SK-N-SH (cell line): ENCODE measurements at regions not wholly inside any gene's neighbourhood (a gene's known extent, or its start where the extent isn't known, plus 50 kb on each side); places are given as distances from the start of the nearest gene placed in this dataset.

Experiments
- CTCF ChIA-PET: fragments of 300-600, 350-600 bp; formaldehyde crosslinking; extraction: SDS; loops from one replicate; lab custom pipeline; 2021; lab: Yijun Ruan, JAX
- POLR2A ChIA-PET: fragments of 350-600 bp; sonication (Branson Sonifier 250); formaldehyde crosslinking; extraction: SDS; loops from one replicate; lab custom pipeline; 2020; ENCODE audit warnings: antibody characterized with exemption, inconsistent platforms; lab: Yijun Ruan, JAX
- DNase-seq: peaks from one replicate; pipeline ENCODE4 v3.0.0; 2012
- H2AFZ ChIP-seq: fragments of 200-600 bp; sonication (generic); 2 replicates; pipeline ENCODE4 v1.8.1; 2016; ENCODE audit warnings: antibody characterized with exemption, mild to moderate bottlenecking, low read depth
- H3F3A ChIP-seq: fragments of 200-600 bp; sonication (generic); replicated peaks from 2 replicates; pipeline ENCODE3; 2016; ENCODE audit warnings: antibody characterized with exemption, mild to moderate bottlenecking; ENCODE audit not compliant: insufficient read depth
- H3K27ac ChIP-seq, 2 experiments: fragments of 200-500 bp in 1 of 2; fragments of 200-600 bp in 1 of 2; sonication (Bioruptor generic) in 1 of 2; sonication (generic), shearing (Covaris generic) in 1 of 2; 2 replicates each; pipeline versions ENCODE4 v1.5.1 to v1.6.1; 2014 to 2016; ENCODE audit warnings: low read depth in 2 of 2, inconsistent platforms in 1 of 2, low read length in 1 of 2, mild to moderate bottlenecking in 1 of 2, mixed read lengths in 1 of 2
- H3K27me3 ChIP-seq: fragments of 200-600 bp; sonication (generic), shearing (Covaris generic); 2 replicates; pipeline ENCODE4 v1.6.1; 2016; ENCODE audit warnings: mixed run types; ENCODE audit not compliant: insufficient read depth
- H3K36me3 ChIP-seq, 2 experiments: fragments of 200-500 bp in 1 of 2; fragments of 200-600 bp in 1 of 2; sonication (Bioruptor generic) in 1 of 2; sonication (generic) in 1 of 2; replicated peaks in 1 of 2; 2 replicates each; pipeline versions ENCODE3 to v1.5.1; 2014 to 2016; ENCODE audit warnings: low read length in 1 of 2, mild to moderate bottlenecking in 1 of 2; ENCODE audit not compliant: insufficient read depth in 2 of 2, control insufficient read depth in 1 of 2
- H3K4me1 ChIP-seq, 2 experiments: fragments of 200-500 bp in 1 of 2; fragments of 200-600 bp in 1 of 2; sonication (Bioruptor generic) in 1 of 2; sonication (generic), shearing (Covaris generic) in 1 of 2; 2 replicates each; pipeline versions ENCODE4 v1.5.1 to v1.6.1; 2014 to 2016; ENCODE audit warnings: low read depth in 1 of 2, low read length in 1 of 2, mixed run types in 1 of 2; ENCODE audit not compliant: insufficient read depth in 2 of 2, control insufficient read depth in 1 of 2
- H3K4me2 ChIP-seq: fragments of 200-600 bp; sonication (generic), shearing (Covaris generic); 2 replicates; pipeline ENCODE4 v1.6.1; 2017; ENCODE audit warnings: mixed run types
- H3K4me3 ChIP-seq, 2 experiments: fragments of 200-500 bp in 1 of 2; fragments of 200-600 bp in 1 of 2; sonication (Bioruptor generic) in 1 of 2; sonication (generic), shearing (Covaris generic) in 1 of 2; 2 replicates each; pipeline versions ENCODE4 v1.5.1 to v1.8.1; 2014 to 2016; ENCODE audit warnings: low read depth in 2 of 2, inconsistent platforms in 1 of 2, low read length in 1 of 2, mild to moderate bottlenecking in 1 of 2, mixed read lengths in 1 of 2, moderate library complexity in 1 of 2
- H3K79me2 ChIP-seq: fragments of 200-600 bp; sonication (generic); 2 replicates; pipeline ENCODE4 v1.8.1; 2017; ENCODE audit warnings: mild to moderate bottlenecking; ENCODE audit not compliant: insufficient read depth
- H3K9ac ChIP-seq: fragments of 200-600 bp; sonication (generic); 2 replicates; pipeline ENCODE4 v1.6.1; 2017; ENCODE audit warnings: mixed run types
- H3K9me2 ChIP-seq: fragments of 200-600 bp; sonication (generic); 2 replicates; pipeline ENCODE4 v1.6.1; 2017; ENCODE audit warnings: mixed run types
- H3K9me3 ChIP-seq: fragments of 200-600 bp; sonication (generic); 2 replicates; pipeline ENCODE4 v1.6.1; 2017; ENCODE audit warnings: mixed run types, mild to moderate bottlenecking, moderate library complexity
- H4K20me1 ChIP-seq: fragments of 200-600 bp; sonication (generic); 2 replicates; pipeline ENCODE4 v1.6.1; 2017; ENCODE audit warnings: mild to moderate bottlenecking, mixed run types; ENCODE audit not compliant: insufficient read depth
- CHD2 ChIP-seq: fragments of 150-350 bp; IDR thresholded peaks from 2 replicates; pipeline ENCODE4 v1.6.1; 2018; ENCODE audit warnings: low read length; ENCODE audit not compliant: partially characterized antibody
- ELF1 ChIP-seq: IDR thresholded peaks from 2 replicates; pipeline ENCODE4 v1.4.0; 2012
- EP300 ChIP-seq, 2 experiments: IDR thresholded peaks; 2 replicates each; pipeline versions ENCODE4 v1.4.0 to v1.6.1; 2012; ENCODE audit warnings: borderline replicate concordance in 1 of 2, low read depth in 1 of 2, low read length in 1 of 2
- FOSL2 ChIP-seq: IDR thresholded peaks from 2 replicates; pipeline ENCODE4 v1.4.0; 2012; ENCODE audit warnings: low read depth, mild to moderate bottlenecking, moderate library complexity, borderline replicate concordance
- MXI1 ChIP-seq: IDR thresholded peaks from 2 replicates; pipeline ENCODE4 v1.6.1; 2012; ENCODE audit warnings: mild to moderate bottlenecking, low read depth, low read length, improper control_type of control experiment
- PBX3 ChIP-seq: IDR thresholded peaks from 2 replicates; pipeline ENCODE4; 2012
- REST ChIP-seq: IDR thresholded peaks from 2 replicates; pipeline ENCODE4 v1.6.1; 2012; ENCODE audit warnings: mild to moderate bottlenecking, low read depth, low read length, moderate library complexity
- SIN3A ChIP-seq: IDR thresholded peaks from 2 replicates; pipeline ENCODE4 v1.6.1; 2012; ENCODE audit warnings: low read depth, mild to moderate bottlenecking, low read length, moderate library complexity, borderline replicate concordance
- TAF1 ChIP-seq: IDR thresholded peaks from 2 replicates; pipeline ENCODE4 v1.6.1; 2012; ENCODE audit warnings: low read depth, mild to moderate bottlenecking, low read length, moderate library complexity, borderline replicate concordance
- WGBS: methylation state at CpG from one replicate; pipeline ENCODE4 v1.1.6; 2017; ENCODE audit warnings: low lambda C conversion rate; 5-methylcytosine and 5-hydroxymethylcytosine counted together
- TF ChIP-seq, protein P1 (sequence below): IDR thresholded peaks from 2 replicates; pipeline ENCODE4 v1.4.0; 2012; ENCODE audit warnings: low read depth, borderline replicate concordance

GRCh38 chr6:138666636-138667035 is 106.9 kb upstream of the CCDC28A start:
- no peaks in the 10 kb centered on the region for H3K9me3 ChIP-seq
- no peak overlapping the region for H2AFZ ChIP-seq
- H3K4me1 ChIP-seq, result no peaks in the 10 kb centered on the region
- H3F3A ChIP-seq, result no peaks in the 10 kb centered on the region
- TF ChIP-seq CHD2 (no peak), FOSL2 (no peak), TAF1 (no peak), MXI1 (no peak), SIN3A (no peak), ELF1 (no peak), PBX3 (no peak)
- TF ChIP-seq, protein P1, sequence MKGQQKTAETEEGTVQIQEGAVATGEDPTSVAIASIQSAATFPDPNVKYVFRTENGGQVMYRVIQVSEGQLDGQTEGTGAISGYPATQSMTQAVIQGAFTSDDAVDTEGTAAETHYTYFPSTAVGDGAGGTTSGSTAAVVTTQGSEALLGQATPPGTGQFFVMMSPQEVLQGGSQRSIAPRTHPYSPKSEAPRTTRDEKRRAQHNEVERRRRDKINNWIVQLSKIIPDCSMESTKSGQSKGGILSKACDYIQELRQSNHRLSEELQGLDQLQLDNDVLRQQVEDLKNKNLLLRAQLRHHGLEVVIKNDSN, result no peak
- H3K36me3 ChIP-seq, result no peaks in the 10 kb centered on the region
- 23% methylated on average over 6 of the region's 6 CpGs for WGBS
- CTCF ChIA-PET, result no interaction called here
- H3K27ac ChIP-seq, result no peak overlapping the region
- no peak for DNase-seq
- H3K4me3 ChIP-seq, result no peak overlapping the region
- no peaks in the 10 kb centered on the region; the same call in 1 of the 2 replicates for H3K27me3 ChIP-seq
- H3K4me2 ChIP-seq, result no peak overlapping the region
- no peaks in the 10 kb centered on the region for H3K79me2 ChIP-seq
- POLR2A ChIA-PET, result no interaction called here
- no peaks in the 10 kb centered on the region for H3K9me2 ChIP-seq
- no peak overlapping the region for H3K9ac ChIP-seq
- H4K20me1 ChIP-seq, result no peaks in the 10 kb centered on the region

DNA sequence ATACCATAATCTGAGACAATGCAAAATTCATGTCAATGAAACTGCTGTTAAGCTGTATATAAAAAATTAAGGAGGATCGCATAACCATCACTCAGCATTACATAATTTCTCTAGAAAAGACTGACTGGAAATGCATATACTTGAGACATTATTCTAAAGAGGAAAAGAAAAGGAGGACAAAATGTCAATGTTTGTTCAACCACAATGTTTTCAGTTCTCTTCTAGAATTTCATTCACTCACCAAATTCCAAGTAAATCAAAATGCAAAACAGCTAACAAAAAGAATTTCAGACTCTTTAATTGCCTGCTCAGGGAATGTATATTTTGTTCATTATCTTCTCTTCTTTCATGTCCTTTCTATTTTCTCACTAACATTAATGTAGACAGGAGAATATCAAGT is 106.2 kb upstream of the CCDC28A start:
- H3K27ac ChIP-seq, result no peak overlapping the region
- no peaks in the 10 kb centered on the region for H3K9me2 ChIP-seq
- no peaks in the 10 kb centered on the region for H3K36me3 ChIP-seq
- H3K9ac ChIP-seq, result no peak overlapping the region
- DNase-seq, result no peak
- H3K9me3 ChIP-seq, result no peaks in the 10 kb centered on the region
- no peak overlapping the region for H3K4me2 ChIP-seq
- no peaks in the 10 kb centered on the region for H3F3A ChIP-seq
- CTCF ChIA-PET, result no interaction called here
- POLR2A ChIA-PET, result no interaction called here
- no peaks in the 10 kb centered on the region for H3K79me2 ChIP-seq
- no peaks in the 10 kb centered on the region for H4K20me1 ChIP-seq
- WGBS, result 44% methylated on average over 1 of the region's 1 CpG
- no peak overlapping the region for H2AFZ ChIP-seq
- TF ChIP-seq REST (no peak), EP300 (IDR thresholded peaks at IDR 0.05; ENCODE audit: borderline replicate concordance in 1 of 2, low read depth in 1 of 2, low read length in 1 of 2) (no peak)
- peaks cover 7% of the 10 kb centered on the region; the same call in 1 of the 2 replicates for H3K27me3 ChIP-seq
- no peak overlapping the region for H3K4me3 ChIP-seq
- no peaks in the 10 kb centered on the region for H3K4me1 ChIP-seq
